ENCODE measurements at regions not wholly inside any gene's neighbourhood (a gene's known extent, or its start where the extent isn't known, plus 50 kb on each side); places are given as distances from the start of the nearest gene placed in this dataset.
"Not testable (repeated sequence)": the region's sequence is repeated elsewhere in the genome, so short reads cannot be mapped to it uniquely, and the experiment has no call there.

DNA sequence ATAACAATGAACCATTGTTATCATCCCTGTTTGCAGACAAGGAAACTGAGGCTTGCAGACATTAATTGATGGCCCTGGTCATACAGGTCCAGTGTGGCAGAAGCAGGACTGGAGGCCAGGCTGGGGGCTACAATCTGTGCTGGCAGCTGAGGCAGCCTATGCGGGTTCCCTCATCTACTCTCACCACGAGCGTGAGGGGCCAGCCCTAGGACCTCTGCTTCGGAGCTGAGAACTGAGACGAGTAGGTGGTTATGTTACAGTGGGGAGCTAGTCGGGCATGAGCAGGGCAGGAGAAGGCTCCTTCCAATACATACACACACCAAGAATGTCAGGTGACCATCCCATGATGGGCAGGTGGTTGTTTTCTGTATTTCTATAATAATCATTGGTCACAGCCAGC lies 82.2 kb upstream of the ASB18 start:
- no peak for DNase-seq (ENCODE audit: extremely low read depth in 1 of 2, low read depth in 1 of 2)

- no peak for DNase-seq (ENCODE audit: extremely low read depth in 1 of 2, low read depth in 1 of 2)
Measured at GRCh38 chr2:236348279-236348678, 84.1 kb upstream of the ASB18 start.

DNA sequence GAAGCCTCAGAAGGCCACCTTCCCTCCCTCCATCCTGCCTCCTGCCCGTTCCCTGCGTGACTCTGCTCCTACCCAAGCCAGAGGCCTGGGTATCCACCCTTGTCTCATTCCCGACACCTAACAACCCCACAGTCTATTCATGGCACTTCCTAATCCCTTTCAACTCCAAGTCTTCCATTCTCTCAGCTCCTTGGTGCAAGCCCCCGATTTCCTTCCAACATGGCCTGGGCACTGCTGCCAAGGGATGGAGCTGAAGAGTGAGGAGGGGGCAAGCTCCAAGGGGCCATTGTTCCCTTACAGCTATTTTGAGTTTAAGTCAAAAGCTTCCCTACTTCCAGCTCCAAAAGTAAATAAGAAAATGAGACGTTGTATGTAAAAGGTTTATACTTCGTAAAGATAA lies 84.8 kb upstream of the ASB18 start:
- DNase-seq (ENCODE audit: extremely low read depth in 1 of 2, low read depth in 1 of 2): no peak

DNA sequence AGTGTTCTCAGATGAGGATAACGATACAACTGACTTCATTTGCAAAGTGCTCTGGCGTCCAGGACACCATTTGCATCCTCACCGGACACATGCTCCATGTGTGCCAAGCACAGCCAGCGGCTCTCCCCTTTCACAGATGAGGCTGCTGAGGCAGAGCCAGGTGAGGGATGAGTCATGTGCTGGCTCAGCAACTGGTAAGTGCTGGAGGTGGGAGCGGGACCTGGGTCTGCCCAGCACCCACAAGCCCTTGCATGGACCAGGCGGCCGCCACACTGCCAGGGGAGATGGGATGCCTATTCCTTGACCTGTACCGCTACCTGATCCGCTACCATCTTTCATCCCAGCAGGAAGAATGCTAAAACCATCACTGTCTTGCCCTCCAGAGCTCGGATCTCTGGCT lies 86.2 kb upstream of the ASB18 start:
- DNase-seq (ENCODE audit: extremely low read depth in 1 of 2, low read depth in 1 of 2): no peak

- DNase-seq (ENCODE audit: extremely low read depth in 1 of 2, low read depth in 1 of 2): no peak
Measured at GRCh38 chr2:236351966-236352525, 87.8 kb upstream of the ASB18 start.

GRCh38 chr2:236352761-236353593 lies 88.8 kb upstream of the ASB18 start:
- DNase-seq (ENCODE audit: extremely low read depth in 1 of 2, low read depth in 1 of 2): no peak

DNA sequence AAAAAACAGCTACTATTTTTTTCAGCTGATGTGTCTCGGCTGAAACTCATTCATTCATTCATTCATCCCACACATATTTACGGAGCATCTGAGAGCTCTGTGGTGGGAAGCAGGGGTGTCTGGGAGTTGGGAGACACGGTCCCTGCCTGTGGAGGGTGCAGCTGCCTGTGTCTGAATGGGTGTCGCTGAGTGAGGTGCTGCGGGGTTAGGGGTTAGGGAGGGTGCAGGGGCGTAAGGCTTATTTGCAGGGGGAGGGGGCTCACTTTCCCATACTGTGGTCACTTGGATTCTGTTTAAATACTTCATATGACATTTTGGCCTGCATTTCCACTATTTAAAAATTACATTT lies 89.4 kb upstream of the ASB18 start:
- no peak for DNase-seq (ENCODE audit: extremely low read depth in 1 of 2, low read depth in 1 of 2)

GRCh38 chr2:236354056-236354940 lies 90.1 kb upstream of the ASB18 start:
- DNase-seq (ENCODE audit: extremely low read depth in 1 of 2, low read depth in 1 of 2): no peak

DNA sequence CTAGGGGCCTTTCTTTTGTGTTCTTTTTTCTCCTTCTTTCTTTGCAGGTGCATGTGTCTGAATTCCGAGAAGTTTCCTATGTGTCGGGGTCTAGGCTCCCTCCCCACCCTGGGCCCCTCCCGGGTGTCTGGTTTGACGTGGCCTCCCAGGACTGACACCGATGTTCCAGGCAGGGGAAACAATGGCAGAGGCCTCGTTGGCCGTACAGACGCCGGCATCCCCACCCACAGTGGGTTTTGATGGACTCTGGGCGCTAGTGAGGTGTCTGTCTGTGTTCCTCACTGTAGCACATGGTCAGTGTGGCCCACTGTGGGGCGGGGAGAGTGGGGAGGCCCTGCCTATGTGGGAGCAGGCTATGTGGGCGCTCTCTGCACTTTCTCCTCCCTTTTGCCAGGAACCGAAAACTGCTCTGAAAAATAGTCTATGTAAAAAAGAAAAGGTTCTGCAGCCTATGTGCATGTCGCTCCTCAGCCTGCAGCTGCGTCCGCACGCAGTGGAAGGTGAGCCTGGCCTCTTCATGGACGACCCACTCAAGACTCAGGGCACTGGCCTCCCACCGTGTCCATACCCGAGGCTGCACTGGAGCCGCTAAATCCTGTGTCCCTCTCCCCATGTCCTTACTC lies 90.9 kb upstream of the ASB18 start:
- no peak for DNase-seq (ENCODE audit: extremely low read depth in 1 of 2, low read depth in 1 of 2)

DNA sequence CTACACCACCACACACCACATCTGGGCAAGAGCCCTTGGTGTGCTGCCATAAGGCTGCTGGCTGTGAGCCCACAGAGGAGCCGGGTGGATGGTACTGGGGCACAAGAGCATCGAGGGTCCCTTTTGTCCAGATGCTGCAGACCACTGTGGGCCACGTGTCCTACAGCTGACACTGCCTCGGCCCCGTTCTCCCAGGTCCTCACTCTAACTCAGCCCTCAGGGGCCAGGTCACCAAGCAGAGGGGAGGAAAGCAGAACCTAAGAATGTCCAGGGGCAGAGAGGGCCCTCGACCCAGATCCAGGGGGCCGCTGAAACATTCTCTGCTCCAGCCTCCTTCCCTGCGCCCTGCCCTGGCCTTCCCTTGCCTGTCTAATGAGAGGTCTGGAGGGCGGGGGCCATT lies 91.7 kb upstream of the ASB18 start:
- DNase-seq (ENCODE audit: extremely low read depth in 1 of 2, low read depth in 1 of 2): no peak

DNA sequence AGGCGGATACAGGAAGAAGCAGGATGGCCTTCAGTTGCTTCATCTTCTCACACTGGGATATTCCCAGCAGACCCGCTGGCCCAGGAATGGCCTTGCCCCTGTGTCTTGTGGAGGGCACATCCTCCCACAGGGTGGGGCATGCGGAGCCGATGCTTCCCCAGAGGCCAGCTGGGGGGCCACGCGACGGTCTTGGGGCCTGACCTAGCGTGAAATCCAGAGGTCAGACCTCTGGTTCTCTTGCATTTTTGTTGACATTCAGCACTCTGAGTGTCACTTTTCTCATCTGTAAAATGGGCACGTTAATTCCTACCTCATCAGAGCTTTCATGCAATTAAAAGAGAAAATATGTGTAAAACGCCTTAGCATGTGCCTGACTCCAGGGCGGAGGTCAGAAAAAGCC lies 92.1 kb upstream of the ASB18 start:
- not testable (repeated sequence) for DNase-seq (ENCODE audit: extremely low read depth in 1 of 2, low read depth in 1 of 2)

- not testable (repeated sequence) for DNase-seq (ENCODE audit: extremely low read depth in 1 of 2, low read depth in 1 of 2)
Measured at GRCh38 chr2:236358482-236358881, 94.3 kb upstream of the ASB18 start.

- no peak for DNase-seq (ENCODE audit: extremely low read depth in 1 of 2, low read depth in 1 of 2)
Measured at GRCh38 chr2:236359426-236360045, 95.3 kb upstream of the ASB18 start.

GRCh38 chr2:236360496-236360895 lies 96.3 kb upstream of the ASB18 start:
- no peak for DNase-seq (ENCODE audit: extremely low read depth in 1 of 2, low read depth in 1 of 2)

GRCh38 chr2:236363711-236364277 lies 99.6 kb upstream of the ASB18 start:
- DNase-seq (ENCODE audit: extremely low read depth in 1 of 2, low read depth in 1 of 2): no peak

GRCh38 chr2:236365258-236366048 lies 101.2 kb upstream of the ASB18 start:
- no peak for DNase-seq (ENCODE audit: extremely low read depth in 1 of 2, low read depth in 1 of 2)

DNA sequence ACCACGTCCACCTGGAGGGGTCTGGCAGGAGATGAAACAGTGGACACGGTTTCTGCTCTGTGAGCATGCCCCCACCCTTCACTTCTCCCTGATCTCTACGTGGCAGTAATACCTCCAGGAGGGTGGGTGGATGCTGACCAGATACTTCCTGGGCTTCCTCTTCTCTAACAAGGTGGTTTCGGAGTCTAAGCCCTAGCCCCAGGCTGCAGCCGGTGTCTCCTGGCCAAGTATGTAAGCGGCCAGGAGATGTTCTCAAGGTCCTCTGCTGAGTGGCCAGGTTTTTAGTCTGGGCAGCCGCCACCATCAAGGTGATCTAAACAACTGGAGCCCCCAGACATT lies 101.8 kb upstream of the ASB18 start:
- DNase-seq (ENCODE audit: extremely low read depth in 1 of 2, low read depth in 1 of 2): no peak

DNA sequence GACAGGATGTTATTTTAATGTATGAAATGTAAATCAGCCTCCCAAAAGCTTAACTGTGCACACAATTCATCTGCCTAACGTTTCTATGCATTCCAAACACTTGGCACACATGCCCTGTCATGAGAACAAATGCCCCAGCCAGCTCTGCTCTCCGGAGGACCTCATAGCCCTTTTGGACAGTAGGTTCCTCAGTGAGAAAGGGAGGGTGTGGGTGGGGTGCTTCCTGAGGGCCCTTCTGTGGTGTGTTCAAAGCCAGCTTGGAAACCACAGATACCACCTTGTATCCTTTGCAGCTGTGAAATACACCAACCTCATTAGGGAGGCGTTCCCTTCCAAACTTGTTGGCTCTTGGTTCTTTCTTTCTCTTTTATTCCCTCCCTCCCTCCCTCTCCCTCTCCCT lies 102.2 kb upstream of the ASB18 start:
- peak in 1 of 2 donors; percentile 7 for DNase-seq (ENCODE audit: extremely low read depth in 1 of 2, low read depth in 1 of 2)

GRCh38 chr2:236367506-236368289 lies 103.5 kb upstream of the ASB18 start:
- no peak for DNase-seq (ENCODE audit: extremely low read depth in 1 of 2, low read depth in 1 of 2)
